Panc1 (cell line): ENCODE measurements at regions not wholly inside any gene's neighbourhood (a gene's known extent, or its start where the extent isn't known, plus 50 kb on each side); places are given as distances from the start of the nearest gene placed in this dataset.

Source experiments
- ATAC-seq: fragments of 200-7000 bp; cut with Tn5 transposase; 2 replicates; pipeline ENCODE4 v1.9.1; 2020; ENCODE audit warnings: mild to moderate bottlenecking, moderate library complexity
- BruUV-seq: library from RNA; stranded (reverse); fragments of 400-500 nt; replicated peaks from 2 replicates; lab custom pipeline; 2021; lab: Mats Ljungman, UMichigan
- CTCF ChIA-PET: fragments of 300-600 bp; sonication (Branson Sonifier 250); formaldehyde crosslinking; loops from one replicate; lab custom pipeline; 2022; ENCODE audit warnings: antibody characterized with exemption; lab: Charles Lee
- POLR2A ChIA-PET: fragments of 300-600 bp; sonication (Branson Sonifier 250); formaldehyde crosslinking; loops from one replicate; lab custom pipeline; 2022; ENCODE audit warnings: antibody characterized with exemption; lab: Charles Lee
- DNase-seq: peaks from one replicate; pipeline ENCODE4 v3.0.0-alpha.2; 2010; ENCODE audit warnings: low read depth, low spot score
- H3K27ac ChIP-seq: 2 replicates; pipeline ENCODE4 v1.5.1; 2011; ENCODE audit warnings: mild to moderate bottlenecking, low read length, inconsistent platforms
- H3K27me3 ChIP-seq: fragments of 200-500 bp; sonication (Bioruptor generic); 2 replicates; pipeline ENCODE4 v1.6.0; 2014; ENCODE audit warnings: low read length, inconsistent platforms; ENCODE audit not compliant: control insufficient read depth, insufficient read depth
- H3K36me3 ChIP-seq: fragments of 200-500 bp; sonication (Bioruptor generic); 2 replicates; pipeline ENCODE4 v1.5.1; 2014; ENCODE audit warnings: inconsistent platforms, mild to moderate bottlenecking, low read length, moderate library complexity; ENCODE audit not compliant: control insufficient read depth, insufficient read depth
- H3K4me1 ChIP-seq: 2 replicates; pipeline ENCODE4 v1.5.1; 2011; ENCODE audit warnings: inconsistent platforms, mild to moderate bottlenecking, low read length, moderate library complexity; ENCODE audit not compliant: control insufficient read depth, insufficient read depth
- H3K4me3 ChIP-seq, 2 experiments: 2 replicates each; pipeline ENCODE4 v1.5.1; 2011 to 2012; ENCODE audit warnings: low read depth in 2 of 2, low read length in 2 of 2, mild to moderate bottlenecking in 2 of 2, inconsistent platforms in 1 of 2, moderate library complexity in 1 of 2
- H3K9me3 ChIP-seq: fragments of 200-500 bp; sonication (Bioruptor generic); 2 replicates; pipeline ENCODE4 v1.5.1; 2014; ENCODE audit warnings: low read depth, mild to moderate bottlenecking, inconsistent platforms, low read length, moderate library complexity; ENCODE audit not compliant: control insufficient read depth, insufficient read depth
- POLR2AphosphoS5 ChIP-seq: IDR thresholded peaks from 2 replicates; pipeline ENCODE4 v1.6.1; 2012; ENCODE audit warnings: mild to moderate bottlenecking, low read depth, low read length, moderate library complexity
- SIN3A ChIP-seq: IDR thresholded peaks from 2 replicates; pipeline ENCODE4 v1.6.1; 2012; ENCODE audit warnings: low read depth, mild to moderate bottlenecking, low read length, moderate library complexity, borderline replicate concordance; ENCODE audit not compliant: insufficient read depth
- TCF7L2 ChIP-seq: IDR thresholded peaks from 2 replicates; pipeline ENCODE4 v1.6.1; 2011; ENCODE audit warnings: mild to moderate bottlenecking, low read depth, low read length, inconsistent platforms
- in situ Hi-C: cut with HindIII; loops from 2 replicates; pipeline ENCODE4 v1.10.0; 2016; ENCODE audit warnings: low sequenced_read_pairs, low pct_unique_long_range_greater_than_20kb
- intact Hi-C: fragments of 100-400 bp; cut with micrococcal nuclease; formaldehyde crosslinking; loops from one replicate; pipeline ENCODE4 v1.10.0; 2022; ENCODE audit not compliant: unreplicated experiment
- TF ChIP-seq, protein P1 (sequence below): fragments of 450-650 bp; IDR thresholded peaks from 2 replicates; pipeline ENCODE4 v1.5.1; 2017; ENCODE audit warnings: mild to moderate bottlenecking
- TF ChIP-seq, protein P2 (sequence below), 2 experiments: IDR thresholded peaks; 2 replicates each; pipeline ENCODE4 v1.6.1; 2011 to 2012; ENCODE audit warnings: low read depth in 2 of 2, control low read depth in 1 of 2, low read length in 1 of 2, mild to moderate bottlenecking in 1 of 2, moderate library complexity in 1 of 2; ENCODE audit not compliant: insufficient read depth in 1 of 2

DNA sequence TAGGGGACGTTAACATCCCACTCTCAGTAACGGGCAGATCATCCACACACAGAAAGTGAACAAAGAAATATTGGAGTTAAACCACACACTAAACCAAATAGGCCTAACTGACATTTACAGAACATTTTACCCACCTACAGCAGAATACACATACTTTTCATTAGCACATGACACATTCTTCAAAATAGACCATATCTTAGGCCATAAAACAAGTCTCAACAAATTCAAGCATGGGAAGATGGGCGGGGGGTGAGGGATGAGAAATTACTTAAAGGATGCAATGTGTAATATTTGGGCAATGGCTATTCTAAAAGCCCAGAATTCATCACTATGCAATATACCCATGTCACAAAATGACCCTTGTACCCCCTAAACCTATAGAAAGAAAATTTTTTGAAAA is 226.2 kb downstream of the ATPSCKMT start:
- ChIA-PET POLR2A (no interaction called here), CTCF (no interaction called here)
- Histone ChIP-seq H3K4me3 (no peak overlapping the region), H3K4me1 (no peaks in the 10 kb centered on the region), H3K36me3 (no peaks in the 10 kb centered on the region), H3K27me3 (no peaks in the 10 kb centered on the region), H3K27ac (no peak overlapping the region), H3K9me3 (no peaks in the 10 kb centered on the region)
- intact Hi-C loops = no loop called here
- TF ChIP-seq TCF7L2 = no peak
- no peak for TF ChIP-seq SIN3A
- TF ChIP-seq, protein P1, sequence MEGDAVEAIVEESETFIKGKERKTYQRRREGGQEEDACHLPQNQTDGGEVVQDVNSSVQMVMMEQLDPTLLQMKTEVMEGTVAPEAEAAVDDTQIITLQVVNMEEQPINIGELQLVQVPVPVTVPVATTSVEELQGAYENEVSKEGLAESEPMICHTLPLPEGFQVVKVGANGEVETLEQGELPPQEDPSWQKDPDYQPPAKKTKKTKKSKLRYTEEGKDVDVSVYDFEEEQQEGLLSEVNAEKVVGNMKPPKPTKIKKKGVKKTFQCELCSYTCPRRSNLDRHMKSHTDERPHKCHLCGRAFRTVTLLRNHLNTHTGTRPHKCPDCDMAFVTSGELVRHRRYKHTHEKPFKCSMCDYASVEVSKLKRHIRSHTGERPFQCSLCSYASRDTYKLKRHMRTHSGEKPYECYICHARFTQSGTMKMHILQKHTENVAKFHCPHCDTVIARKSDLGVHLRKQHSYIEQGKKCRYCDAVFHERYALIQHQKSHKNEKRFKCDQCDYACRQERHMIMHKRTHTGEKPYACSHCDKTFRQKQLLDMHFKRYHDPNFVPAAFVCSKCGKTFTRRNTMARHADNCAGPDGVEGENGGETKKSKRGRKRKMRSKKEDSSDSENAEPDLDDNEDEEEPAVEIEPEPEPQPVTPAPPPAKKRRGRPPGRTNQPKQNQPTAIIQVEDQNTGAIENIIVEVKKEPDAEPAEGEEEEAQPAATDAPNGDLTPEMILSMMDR = no peak
- TF ChIP-seq, protein P2, sequence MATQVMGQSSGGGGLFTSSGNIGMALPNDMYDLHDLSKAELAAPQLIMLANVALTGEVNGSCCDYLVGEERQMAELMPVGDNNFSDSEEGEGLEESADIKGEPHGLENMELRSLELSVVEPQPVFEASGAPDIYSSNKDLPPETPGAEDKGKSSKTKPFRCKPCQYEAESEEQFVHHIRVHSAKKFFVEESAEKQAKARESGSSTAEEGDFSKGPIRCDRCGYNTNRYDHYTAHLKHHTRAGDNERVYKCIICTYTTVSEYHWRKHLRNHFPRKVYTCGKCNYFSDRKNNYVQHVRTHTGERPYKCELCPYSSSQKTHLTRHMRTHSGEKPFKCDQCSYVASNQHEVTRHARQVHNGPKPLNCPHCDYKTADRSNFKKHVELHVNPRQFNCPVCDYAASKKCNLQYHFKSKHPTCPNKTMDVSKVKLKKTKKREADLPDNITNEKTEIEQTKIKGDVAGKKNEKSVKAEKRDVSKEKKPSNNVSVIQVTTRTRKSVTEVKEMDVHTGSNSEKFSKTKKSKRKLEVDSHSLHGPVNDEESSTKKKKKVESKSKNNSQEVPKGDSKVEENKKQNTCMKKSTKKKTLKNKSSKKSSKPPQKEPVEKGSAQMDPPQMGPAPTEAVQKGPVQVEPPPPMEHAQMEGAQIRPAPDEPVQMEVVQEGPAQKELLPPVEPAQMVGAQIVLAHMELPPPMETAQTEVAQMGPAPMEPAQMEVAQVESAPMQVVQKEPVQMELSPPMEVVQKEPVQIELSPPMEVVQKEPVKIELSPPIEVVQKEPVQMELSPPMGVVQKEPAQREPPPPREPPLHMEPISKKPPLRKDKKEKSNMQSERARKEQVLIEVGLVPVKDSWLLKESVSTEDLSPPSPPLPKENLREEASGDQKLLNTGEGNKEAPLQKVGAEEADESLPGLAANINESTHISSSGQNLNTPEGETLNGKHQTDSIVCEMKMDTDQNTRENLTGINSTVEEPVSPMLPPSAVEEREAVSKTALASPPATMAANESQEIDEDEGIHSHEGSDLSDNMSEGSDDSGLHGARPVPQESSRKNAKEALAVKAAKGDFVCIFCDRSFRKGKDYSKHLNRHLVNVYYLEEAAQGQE (IDR thresholded peaks at IDR 0.05; ENCODE audit: insufficient read depth in 1 of 2, low read depth in 2 of 2, low read length in 1 of 2) = no peak
- no peak for DNase-seq
- ATAC-seq = no peak
- no TSS peak for BruUV-seq
- in situ Hi-C loops = no loop called here

DNA sequence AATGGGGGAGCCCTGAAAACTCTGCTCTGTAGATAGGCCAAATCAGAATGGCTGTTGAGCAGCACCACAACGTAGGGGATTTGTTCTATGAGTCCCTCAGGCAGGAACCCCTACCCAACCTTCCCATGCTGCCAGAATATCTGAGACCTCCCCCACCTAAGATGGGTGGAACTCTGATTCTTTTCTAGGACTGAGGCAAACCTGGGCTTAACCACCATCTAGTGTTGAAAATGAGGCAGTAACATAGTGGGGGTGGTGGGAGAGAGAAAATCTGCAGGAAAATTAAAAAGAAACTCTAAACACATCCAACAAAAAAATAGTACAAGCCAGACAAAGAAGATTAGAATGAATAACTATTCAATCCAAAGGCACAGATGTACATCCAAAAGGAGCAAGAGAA is 228.4 kb downstream of the ATPSCKMT start:
- no peak for TF ChIP-seq TCF7L2
- TF ChIP-seq, protein P1 = no peak
- no peak for TF ChIP-seq POLR2AphosphoS5
- no peak for TF ChIP-seq SIN3A
- TF ChIP-seq, protein P2 (IDR thresholded peaks at IDR 0.05; ENCODE audit: insufficient read depth in 1 of 2, low read depth in 2 of 2, low read length in 1 of 2) = no peak
- H3K4me3 ChIP-seq = no peak overlapping the region
- H3K36me3 ChIP-seq = no peaks in the 10 kb centered on the region
- H3K27ac ChIP-seq = no peak overlapping the region
- BruUV-seq = no TSS peak
- ATAC-seq (no peak), DNase-seq (no peak)
- intact Hi-C loops (no loop called here), in situ Hi-C loops (no loop called here)
- no peaks in the 10 kb centered on the region for H3K9me3 ChIP-seq
- no peaks in the 10 kb centered on the region for H3K27me3 ChIP-seq
- CTCF ChIA-PET = no interaction called here
- POLR2A ChIA-PET = no interaction called here
- H3K4me1 ChIP-seq = no peaks in the 10 kb centered on the region
